Islet of Langerhans (tissue), 1 donor: ENCODE measurements at regions not wholly inside any gene's neighbourhood (a gene's known extent, or its start where the extent isn't known, plus 50 kb on each side); places are given as distances from the start of the nearest gene placed in this dataset.
"Not testable (repeated sequence)": the region's sequence is repeated elsewhere in the genome, so short reads cannot be mapped to it uniquely, and the experiment has no call there.

ENCODE experiments used
- FAIRE-seq: peaks from one replicate; lab custom pipeline; 2011; peaks lifted over from hg19 to GRCh38; lab: Jason Lieb, UNC

- FAIRE-seq: no peak
Measured at GRCh38 chr6:84581494-84582259, 182.7 kb downstream of the TBX18 start.

- no peak for FAIRE-seq
Measured at GRCh38 chr6:84579404-84579803, 185.0 kb downstream of the TBX18 start.

GRCh38 chr6:84576029-84576428 is 188.4 kb downstream of the TBX18 start:
- no peak for FAIRE-seq

GRCh38 chr6:84575264-84575663 is 189.1 kb downstream of the TBX18 start:
- FAIRE-seq: no peak

GRCh38 chr6:84569882-84570281 is 194.5 kb downstream of the TBX18 start:
- FAIRE-seq: no peak

GRCh38 chr6:84568971-84569370 is 195.4 kb downstream of the TBX18 start:
- FAIRE-seq: no peak

- not testable (repeated sequence) for FAIRE-seq
Measured at GRCh38 chr6:84565718-84566117, 198.7 kb downstream of the TBX18 start.

- FAIRE-seq: no peak
Measured at GRCh38 chr6:84560436-84561390, 203.7 kb downstream of the TBX18 start.

- no peak for FAIRE-seq
Measured at GRCh38 chr6:84556541-84557335, 207.7 kb downstream of the TBX18 start.

GRCh38 chr6:84554706-84555105 is 209.7 kb downstream of the TBX18 start:
- FAIRE-seq: no peak

GRCh38 chr6:84554074-84554473 is 210.3 kb downstream of the TBX18 start:
- FAIRE-seq: no peak

- no peak for FAIRE-seq
Measured at GRCh38 chr6:84553527-84553926, 210.9 kb downstream of the TBX18 start.

- no peak for FAIRE-seq
Measured at GRCh38 chr6:84551797-84552196, 212.6 kb downstream of the TBX18 start.

GRCh38 chr6:84549917-84550316 is 214.5 kb downstream of the TBX18 start:
- no peak for FAIRE-seq

- no peak for FAIRE-seq
Measured at GRCh38 chr6:84547341-84547801, 217.0 kb downstream of the TBX18 start.

- FAIRE-seq: no peak
Measured at GRCh38 chr6:84546427-84546914, 217.9 kb downstream of the TBX18 start.

- FAIRE-seq: no peak
Measured at GRCh38 chr6:84539122-84539856, 225.1 kb downstream of the TBX18 start.

GRCh38 chr6:84536885-84537638 is 227.3 kb downstream of the TBX18 start:
- no peak for FAIRE-seq

GRCh38 chr6:84528201-84528600 is 236.2 kb downstream of the TBX18 start:
- no peak for FAIRE-seq

GRCh38 chr6:84526631-84527030 is 237.8 kb downstream of the TBX18 start:
- FAIRE-seq: no peak

- no peak for FAIRE-seq
Measured at GRCh38 chr6:84525907-84526306, 238.5 kb downstream of the TBX18 start.
